Neural cell (in vitro differentiated cells): ENCODE measurements at regions not wholly inside any gene's neighbourhood (a gene's known extent, or its start where the extent isn't known, plus 50 kb on each side); places are given as distances from the start of the nearest gene placed in this dataset.

Source experiments
- H2AFZ ChIP-seq: fragments of 200-600, 300-800 bp; sonication (generic), shearing (Covaris generic); 2 replicates; pipeline ENCODE4 v1.6.0; 2014; ENCODE audit warnings: low read depth, mild to moderate bottlenecking, antibody characterized with exemption, low read length, moderate library complexity
- H3F3A ChIP-seq: fragments of 200-600 bp; shearing (Covaris generic); 2 replicates; pipeline ENCODE4 v1.6.1; 2016; ENCODE audit warnings: mild to moderate bottlenecking, moderate library complexity, mixed read lengths, antibody characterized with exemption, low read length; ENCODE audit not compliant: insufficient read depth, poor library complexity, severe bottlenecking
- H3K27ac ChIP-seq: fragments of 200-600, 300-800 bp; sonication (generic), shearing (Covaris generic); 2 replicates; pipeline ENCODE4 v1.5.1; 2014; ENCODE audit warnings: mild to moderate bottlenecking, low read length, moderate library complexity
- H3K27me3 ChIP-seq: fragments of 300-800, 200-600 bp; sonication (generic), shearing (Covaris generic); 2 replicates; pipeline ENCODE4 v1.6.0; 2014; ENCODE audit warnings: mild to moderate bottlenecking, low read depth, low read length, moderate library complexity; ENCODE audit not compliant: insufficient read depth
- H3K36me3 ChIP-seq: fragments of 300-800, 200-600 bp; sonication (generic), shearing (Covaris generic); 2 replicates; pipeline ENCODE4 v1.5.1; 2014; ENCODE audit warnings: mild to moderate bottlenecking, antibody characterized with exemption, low read length, moderate library complexity; ENCODE audit not compliant: insufficient read depth
- H3K4me2 ChIP-seq: fragments of 300-800, 200-600 bp; sonication (generic), shearing (Covaris generic); 2 replicates; pipeline ENCODE4 v1.6.0; 2014; ENCODE audit warnings: mild to moderate bottlenecking, low read length
- H3K4me3 ChIP-seq: fragments of 300-800, 200-600 bp; sonication (generic), shearing (Covaris generic); 2 replicates; pipeline ENCODE4 v1.5.1; 2014; ENCODE audit warnings: mild to moderate bottlenecking, low read length, moderate library complexity
- H3K79me2 ChIP-seq: fragments of 200-600 bp; shearing (Covaris generic); replicated peaks from 2 replicates; pipeline ENCODE4 v1.6.0; 2014; ENCODE audit warnings: mild to moderate bottlenecking, low read length, moderate library complexity; ENCODE audit not compliant: insufficient read depth
- H3K9ac ChIP-seq: fragments of 300-800, 200-600 bp; sonication (generic), shearing (Covaris generic); 2 replicates; pipeline ENCODE4 v1.6.1; 2016; ENCODE audit warnings: mild to moderate bottlenecking, low read length, mixed read lengths
- H3K9me2 ChIP-seq: fragments of 200-600 bp; shearing (Covaris generic); 2 replicates; pipeline ENCODE4 v1.6.1; 2016; ENCODE audit warnings: mild to moderate bottlenecking, low read length, mixed read lengths; ENCODE audit not compliant: insufficient read depth
- H3K9me3 ChIP-seq: fragments of 200-600, 300-800 bp; sonication (generic), shearing (Covaris generic); 2 replicates; pipeline ENCODE4 v1.6.1; 2016; ENCODE audit warnings: mild to moderate bottlenecking, mixed run types, low read length, moderate library complexity, mixed read lengths
- H4K20me1 ChIP-seq: fragments of 200-600 bp; shearing (Covaris generic); 2 replicates; pipeline ENCODE4 v1.6.1; 2016; ENCODE audit warnings: mild to moderate bottlenecking, mixed run types; ENCODE audit not compliant: insufficient read depth
- EP300 ChIP-seq: fragments of 450-650 bp; conservative IDR thresholded peaks from 2 replicates; pipeline ENCODE4 v1.6.1; 2014; ENCODE audit warnings: antibody characterized with exemption, mild to moderate bottlenecking, moderate library complexity; ENCODE audit not compliant: poor library complexity, severe bottlenecking
- EZH2 ChIP-seq: fragments of 200-600, 300-800 bp; shearing (Covaris generic), sonication (generic); IDR thresholded peaks from 2 replicates; pipeline ENCODE4 v1.6.1; 2014; ENCODE audit warnings: antibody characterized with exemption, low read length, borderline replicate concordance, mild to moderate bottlenecking; ENCODE audit not compliant: insufficient read depth, poor library complexity, severe bottlenecking
- MXI1 ChIP-seq: fragments of 450-650 bp; conservative IDR thresholded peaks from 2 replicates; pipeline ENCODE4 v1.6.1; 2014; ENCODE audit warnings: antibody characterized with exemption, mild to moderate bottlenecking; ENCODE audit not compliant: poor library complexity, severe bottlenecking
- POLR2AphosphoS5 ChIP-seq: IDR thresholded peaks from 2 replicates; pipeline ENCODE4 v1.6.1; 2012
- RAD21 ChIP-seq: fragments of 450-650 bp; conservative IDR thresholded peaks from 2 replicates; pipeline ENCODE4 v1.6.1; 2014; ENCODE audit warnings: antibody characterized with exemption, mild to moderate bottlenecking, moderate library complexity
- REST ChIP-seq: IDR thresholded peaks from 2 replicates; pipeline ENCODE4 v1.6.1; 2012; ENCODE audit warnings: borderline replicate concordance
- SMC3 ChIP-seq: fragments of 450-650 bp; conservative IDR thresholded peaks from 2 replicates; pipeline ENCODE4 v1.6.1; 2014; ENCODE audit warnings: antibody characterized with exemption, mild to moderate bottlenecking, moderate library complexity; ENCODE audit not compliant: poor library complexity
- TAF1 ChIP-seq: IDR thresholded peaks from 2 replicates; pipeline ENCODE4 v1.6.1; 2012; ENCODE audit warnings: low read depth
- small RNA-seq, 3 experiments: library from RNA; depleted of rRNA; stranded (forward); fragments of <200 nt; gene quantifications; one replicate each; pipeline ENCODE3, GENCODE V24; 2012
- TF ChIP-seq, protein P1 (sequence below): fragments of 450-650 bp; IDR thresholded peaks from 2 replicates; pipeline ENCODE4 v1.5.1; 2014; ENCODE audit warnings: antibody characterized with exemption, mild to moderate bottlenecking, moderate library complexity; ENCODE audit not compliant: poor library complexity, severe bottlenecking

- Histone ChIP-seq H3K36me3 (no peaks in the 10 kb centered on the region), H3K4me2 (no peak overlapping the region), H3F3A (no peaks in the 10 kb centered on the region), H3K9me3 (no peaks in the 10 kb centered on the region), H3K9me2 (no peaks in the 10 kb centered on the region), H3K27me3 (no peaks in the 10 kb centered on the region), H3K79me2 (no peaks in the 10 kb centered on the region), H3K9ac (no peak overlapping the region), H3K27ac (no peak overlapping the region), H4K20me1 (no peaks in the 10 kb centered on the region), H2AFZ (no peak overlapping the region), H3K4me3 (no peak overlapping the region)
- TF ChIP-seq SMC3 (no peak), TAF1 (no peak), EP300 (no peak), REST (no peak), POLR2AphosphoS5 (no peak), RAD21 (no peak), EZH2 (no peak), MXI1 (no peak)
- TF ChIP-seq, protein P1, sequence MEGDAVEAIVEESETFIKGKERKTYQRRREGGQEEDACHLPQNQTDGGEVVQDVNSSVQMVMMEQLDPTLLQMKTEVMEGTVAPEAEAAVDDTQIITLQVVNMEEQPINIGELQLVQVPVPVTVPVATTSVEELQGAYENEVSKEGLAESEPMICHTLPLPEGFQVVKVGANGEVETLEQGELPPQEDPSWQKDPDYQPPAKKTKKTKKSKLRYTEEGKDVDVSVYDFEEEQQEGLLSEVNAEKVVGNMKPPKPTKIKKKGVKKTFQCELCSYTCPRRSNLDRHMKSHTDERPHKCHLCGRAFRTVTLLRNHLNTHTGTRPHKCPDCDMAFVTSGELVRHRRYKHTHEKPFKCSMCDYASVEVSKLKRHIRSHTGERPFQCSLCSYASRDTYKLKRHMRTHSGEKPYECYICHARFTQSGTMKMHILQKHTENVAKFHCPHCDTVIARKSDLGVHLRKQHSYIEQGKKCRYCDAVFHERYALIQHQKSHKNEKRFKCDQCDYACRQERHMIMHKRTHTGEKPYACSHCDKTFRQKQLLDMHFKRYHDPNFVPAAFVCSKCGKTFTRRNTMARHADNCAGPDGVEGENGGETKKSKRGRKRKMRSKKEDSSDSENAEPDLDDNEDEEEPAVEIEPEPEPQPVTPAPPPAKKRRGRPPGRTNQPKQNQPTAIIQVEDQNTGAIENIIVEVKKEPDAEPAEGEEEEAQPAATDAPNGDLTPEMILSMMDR = no peak
These were observed 750.5 kb downstream of the CPS1 start for GRCh38 chr2:211306929-211307328.

Small RNAs in the stretch of these regions (small RNA-seq; reads per million reads assigned to genes)
- 0 reads per million in 3 experiments for gene AC013404.1
